ENCODE measurements at regions not wholly inside any gene's neighbourhood (a gene's known extent, or its start where the extent isn't known, plus 50 kb on each side); places are given as distances from the start of the nearest gene placed in this dataset.

GRCh38 chr5:31023105-31023504 lies 170.4 kb upstream of the CDH6 start:
- Histone ChIP-seq H3K4me3 (ENCODE audit: low read depth in 2 of 2, low read length in 1 of 2) (no peak overlapping the region), H4K20me1 (ENCODE audit: insufficient read depth) (no peaks in the 10 kb centered on the region), H3K9me2 (no peaks in the 10 kb centered on the region), H3K79me2 (ENCODE audit: insufficient read depth) (no peaks in the 10 kb centered on the region), H2AFZ (ENCODE audit: low read depth) (no peak overlapping the region), H3K36me3 (replicated peaks in 1 of 2; ENCODE audit: control insufficient read depth in 1 of 2, insufficient read depth in 2 of 2, low read length in 1 of 2) (no peaks in the 10 kb centered on the region), H3K9ac (no peak overlapping the region), H3K9me3 (no peaks in the 10 kb centered on the region), H3K27me3 (ENCODE audit: insufficient read depth) (no peaks in the 10 kb centered on the region), H3K4me2 (no peak overlapping the region), H3F3A (replicated peaks; ENCODE audit: insufficient read depth) (no peaks in the 10 kb centered on the region), H3K27ac (ENCODE audit: low read depth in 2 of 2, low read length in 1 of 2) (no peak overlapping the region), H3K4me1 (ENCODE audit: control insufficient read depth in 1 of 2, insufficient read depth in 2 of 2, low read depth in 1 of 2, low read length in 1 of 2) (no peaks in the 10 kb centered on the region; a peak in 1 of 4 replicates)
- CTCF ChIA-PET = no interaction called here
- DNase-seq = no peak
- TF ChIP-seq SMC3 (IDR thresholded peaks at IDR 0.05; ENCODE audit: low read depth, low read length) (no peak), GABPA (IDR thresholded peaks at IDR 0.05; ENCODE audit: low read depth) (no peak), RCOR1 (IDR thresholded peaks at IDR 0.05; ENCODE audit: low read length) (no peak)
- POLR2A ChIA-PET = no interaction called here
- WGBS (ENCODE audit: low lambda C conversion rate) = 10% methylated on average over 3 of the region's 3 CpGs

- WGBS (ENCODE audit: low lambda C conversion rate) = 0% methylated on average over 2 of the region's 2 CpGs
- H3F3A ChIP-seq (replicated peaks; ENCODE audit: insufficient read depth) = no peaks in the 10 kb centered on the region
Measured at GRCh38 chr5:31021181-31021624, 172.3 kb upstream of the CDH6 start.

More at GRCh38 chr5:31021181-31021624, 172.3 kb upstream of the CDH6 start:
- TF ChIP-seq YY1 (IDR thresholded peaks at IDR 0.05; ENCODE audit: low read depth) (no peak), TAF1 (IDR thresholded peaks at IDR 0.05; ENCODE audit: borderline replicate concordance, low read depth, low read length) (no peak), ZBTB33 (IDR thresholded peaks at IDR 0.05; ENCODE audit: borderline replicate concordance, low read depth) (no peak), EZH2phosphoT487 (IDR thresholded peaks at IDR 0.05; ENCODE audit: borderline replicate concordance, low read depth) (no peak), USF1 (IDR thresholded peaks at IDR 0.05; ENCODE audit: borderline replicate concordance, low read depth) (no peak), NRF1 (IDR thresholded peaks at IDR 0.05; ENCODE audit: low read depth, low read length) (no peak), CTCF (IDR thresholded peaks at IDR 0.05) (no peak), GABPA (IDR thresholded peaks at IDR 0.05; ENCODE audit: low read depth) (no peak), TEAD4 (IDR thresholded peaks at IDR 0.05; ENCODE audit: borderline replicate concordance, insufficient read depth) (no peak), RXRA (IDR thresholded peaks at IDR 0.05; ENCODE audit: borderline replicate concordance, low read depth) (no peak), POLR2AphosphoS5 (IDR thresholded peaks at IDR 0.05; ENCODE audit: low read depth, low read length) (no peak), IRF3 (IDR thresholded peaks at IDR 0.05; ENCODE audit: low read depth, low read length) (no peak), NFIC (IDR thresholded peaks at IDR 0.05; ENCODE audit: borderline replicate concordance) (no peak), MAX (IDR thresholded peaks at IDR 0.05; ENCODE audit: low read depth) (no peak), JUND (IDR thresholded peaks at IDR 0.05) (no peak), TCF12 (IDR thresholded peaks at IDR 0.05) (no peak)
- Histone ChIP-seq H3K27ac (ENCODE audit: low read depth in 2 of 2, low read length in 1 of 2) (no peak overlapping the region), H3K36me3 (replicated peaks in 1 of 2; ENCODE audit: control insufficient read depth in 1 of 2, insufficient read depth in 2 of 2, low read length in 1 of 2) (no peaks in the 10 kb centered on the region), H3K9ac (no peak overlapping the region), H3K4me1 (ENCODE audit: control insufficient read depth in 1 of 2, insufficient read depth in 2 of 2, low read depth in 1 of 2, low read length in 1 of 2) (no peaks in the 10 kb centered on the region; a peak in 1 of 4 replicates), H3K4me2 (no peak overlapping the region), H2AFZ (ENCODE audit: low read depth) (no peak overlapping the region), H3K4me3 (ENCODE audit: low read depth in 2 of 2, low read length in 1 of 2) (no peak overlapping the region), H3K79me2 (ENCODE audit: insufficient read depth) (no peaks in the 10 kb centered on the region), H3K9me3 (no peaks in the 10 kb centered on the region), H3K9me2 (no peaks in the 10 kb centered on the region), H3K27me3 (ENCODE audit: insufficient read depth) (no peaks in the 10 kb centered on the region), H4K20me1 (ENCODE audit: insufficient read depth) (no peaks in the 10 kb centered on the region)
- POLR2A ChIA-PET = no interaction called here
- DNase-seq = no peak
- CTCF ChIA-PET = no interaction called here

Data from SK-N-SH (cell line).